Neural crest cell (in vitro differentiated cells): ENCODE measurements at regions not wholly inside any gene's neighbourhood (a gene's known extent, or its start where the extent isn't known, plus 50 kb on each side); places are given as distances from the start of the nearest gene placed in this dataset.

ENCODE experiments used
- DNase-seq: peaks from one replicate; pipeline ENCODE4 v3.0.0; 2021; ENCODE audit warnings: low read depth, mixed read lengths, low spot score
- H3K27ac Mint-ChIP-seq: one replicate; pipeline ENCODE4 v1.8.0; 2021; ENCODE audit warnings: mild to moderate bottlenecking, mixed read lengths; ENCODE audit not compliant: unreplicated experiment
- H3K27me3 Mint-ChIP-seq: 2 replicates; pipeline ENCODE4 v1.8.0; 2021; ENCODE audit warnings: low read depth, mild to moderate bottlenecking, mixed read lengths
- H3K36me3 Mint-ChIP-seq: 2 replicates; pipeline ENCODE4 v1.8.0; 2021; ENCODE audit warnings: low read depth, mild to moderate bottlenecking, mixed read lengths
- H3K4me1 Mint-ChIP-seq: 2 replicates; pipeline ENCODE4 v1.8.0; 2021; ENCODE audit warnings: mixed read lengths
- H3K4me3 Mint-ChIP-seq: one replicate; pipeline ENCODE4 v1.8.0; 2021; ENCODE audit warnings: mild to moderate bottlenecking, mixed read lengths
- H3K9me3 Mint-ChIP-seq: 2 replicates; pipeline ENCODE4 v1.8.0; 2021; ENCODE audit warnings: mixed read lengths
- TF ChIP-seq, protein P1 (sequence below): fragments of 200-600 bp; sonication (generic); conservative IDR thresholded peaks from 2 replicates; pipeline ENCODE4 v1.5.0; 2021; ENCODE audit warnings: antibody characterized with exemption, mild to moderate bottlenecking

DNA sequence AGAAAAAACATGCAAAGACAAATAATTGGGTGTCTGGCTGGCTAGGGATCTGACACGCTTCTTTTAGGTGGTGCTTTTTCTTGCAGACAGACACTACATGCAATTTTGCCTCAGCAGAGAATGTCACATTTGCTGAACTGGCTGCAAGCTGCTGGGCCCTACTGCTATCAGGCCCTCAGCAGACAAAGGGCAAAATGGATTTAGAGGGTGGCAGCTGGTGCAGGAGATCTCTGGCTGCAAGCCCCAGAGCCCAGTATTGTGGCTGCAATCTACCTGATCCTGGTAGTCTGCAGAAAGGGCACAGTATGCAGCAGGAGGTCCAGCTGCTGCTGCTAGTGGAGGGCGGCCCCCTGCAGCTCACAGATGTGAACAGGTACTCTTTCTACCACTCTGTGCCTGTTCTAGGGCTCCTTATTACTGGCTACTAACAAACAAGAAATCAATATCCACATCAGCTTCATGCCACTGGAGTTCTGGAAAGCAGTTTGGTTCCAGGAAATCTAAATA is 796.7 kb upstream of the CELF4 start:
- Mint-ChIP-seq H3K36me3 (no peaks in the 10 kb centered on the region), H3K27me3 (no peaks in the 10 kb centered on the region), H3K4me1 (no peaks in the 10 kb centered on the region), H3K9me3 (no peaks in the 10 kb centered on the region), H3K4me3 (no peak overlapping the region), H3K27ac (no peak overlapping the region)
- no peak for DNase-seq
- TF ChIP-seq, protein P1, sequence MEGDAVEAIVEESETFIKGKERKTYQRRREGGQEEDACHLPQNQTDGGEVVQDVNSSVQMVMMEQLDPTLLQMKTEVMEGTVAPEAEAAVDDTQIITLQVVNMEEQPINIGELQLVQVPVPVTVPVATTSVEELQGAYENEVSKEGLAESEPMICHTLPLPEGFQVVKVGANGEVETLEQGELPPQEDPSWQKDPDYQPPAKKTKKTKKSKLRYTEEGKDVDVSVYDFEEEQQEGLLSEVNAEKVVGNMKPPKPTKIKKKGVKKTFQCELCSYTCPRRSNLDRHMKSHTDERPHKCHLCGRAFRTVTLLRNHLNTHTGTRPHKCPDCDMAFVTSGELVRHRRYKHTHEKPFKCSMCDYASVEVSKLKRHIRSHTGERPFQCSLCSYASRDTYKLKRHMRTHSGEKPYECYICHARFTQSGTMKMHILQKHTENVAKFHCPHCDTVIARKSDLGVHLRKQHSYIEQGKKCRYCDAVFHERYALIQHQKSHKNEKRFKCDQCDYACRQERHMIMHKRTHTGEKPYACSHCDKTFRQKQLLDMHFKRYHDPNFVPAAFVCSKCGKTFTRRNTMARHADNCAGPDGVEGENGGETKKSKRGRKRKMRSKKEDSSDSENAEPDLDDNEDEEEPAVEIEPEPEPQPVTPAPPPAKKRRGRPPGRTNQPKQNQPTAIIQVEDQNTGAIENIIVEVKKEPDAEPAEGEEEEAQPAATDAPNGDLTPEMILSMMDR = no peak

DNA sequence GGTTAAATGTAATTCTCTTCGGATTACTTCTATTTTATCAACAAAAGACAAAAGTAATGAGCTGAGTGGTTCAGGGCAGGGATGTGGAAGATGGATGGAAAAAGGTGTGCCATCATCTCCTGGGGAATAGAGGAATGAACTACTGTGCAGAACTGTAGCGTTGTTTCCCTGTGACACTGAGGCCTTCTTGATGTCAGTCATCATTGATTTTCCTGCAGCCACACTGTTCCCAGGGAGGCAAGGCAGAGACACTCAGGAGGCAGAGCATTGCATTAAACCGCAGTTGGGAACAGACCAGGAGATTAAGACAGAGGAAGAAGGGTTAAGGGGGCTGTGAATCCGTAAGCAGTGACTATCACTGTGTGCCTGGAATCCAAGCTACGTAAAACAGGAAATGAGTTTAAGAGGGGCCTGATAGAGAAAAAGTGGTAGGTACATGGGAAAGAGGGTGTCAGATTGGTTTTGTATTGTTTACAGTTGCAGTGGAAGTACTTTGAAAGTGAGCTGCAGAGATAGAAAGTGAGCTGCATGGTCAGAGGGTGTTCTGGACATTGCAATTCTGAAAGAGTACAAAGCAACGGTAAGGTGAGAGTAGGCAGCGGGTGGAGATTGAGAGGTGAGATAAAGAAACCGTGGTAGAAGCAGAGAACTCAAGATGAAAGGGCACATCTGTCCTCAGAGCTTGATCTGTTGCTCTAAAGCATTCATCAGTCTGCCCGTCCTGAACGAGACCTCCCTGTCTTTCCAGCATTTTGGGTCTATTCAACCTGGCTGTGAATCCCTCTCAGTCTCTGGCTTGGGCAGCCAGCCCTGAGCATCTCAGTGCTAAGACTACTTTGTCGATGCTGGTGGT is 793.4 kb upstream of the CELF4 start:
- Mint-ChIP-seq H3K9me3 (no peaks in the 10 kb centered on the region), H3K4me1 (no peaks in the 10 kb centered on the region), H3K27me3 (no peaks in the 10 kb centered on the region), H3K36me3 (no peaks in the 10 kb centered on the region), H3K4me3 (no peak overlapping the region), H3K27ac (no peak overlapping the region)
- no peak for DNase-seq
- TF ChIP-seq, protein P1 = no peak

DNA sequence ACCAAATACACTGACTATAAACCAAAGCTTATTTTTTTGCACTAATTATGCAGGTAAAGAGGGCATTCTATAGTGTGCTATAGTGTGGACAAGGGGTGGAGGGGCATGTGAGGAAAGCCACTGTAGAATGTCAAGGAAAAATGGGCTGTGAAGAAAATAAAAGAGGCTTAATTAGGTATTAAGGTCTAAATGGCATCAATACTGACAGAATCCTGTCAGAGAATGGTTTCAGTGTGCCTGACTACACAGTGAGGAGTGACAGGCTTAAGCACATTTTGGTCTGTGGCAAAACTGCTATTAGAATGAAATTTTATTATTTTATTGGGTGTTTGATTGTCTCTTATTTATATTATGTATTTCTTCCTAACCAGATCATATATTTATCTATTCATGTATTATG is 787.6 kb upstream of the CELF4 start:
- Mint-ChIP-seq H3K9me3 (no peaks in the 10 kb centered on the region), H3K4me3 (no peak overlapping the region), H3K36me3 (no peaks in the 10 kb centered on the region), H3K27me3 (no peaks in the 10 kb centered on the region), H3K4me1 (no peaks in the 10 kb centered on the region), H3K27ac (no peak overlapping the region)
- TF ChIP-seq, protein P1 = no peak
- no peak for DNase-seq

- Mint-ChIP-seq H3K4me1 (no peaks in the 10 kb centered on the region), H3K27me3 (no peaks in the 10 kb centered on the region), H3K4me3 (no peak overlapping the region), H3K9me3 (peaks cover 5% of the 10 kb centered on the region), H3K27ac (no peak overlapping the region), H3K36me3 (no peaks in the 10 kb centered on the region)
- TF ChIP-seq, protein P1 = no peak
- DNase-seq = no peak
Measured at GRCh38 chr18:38350141-38350540, 784.5 kb upstream of the CELF4 start.

DNA sequence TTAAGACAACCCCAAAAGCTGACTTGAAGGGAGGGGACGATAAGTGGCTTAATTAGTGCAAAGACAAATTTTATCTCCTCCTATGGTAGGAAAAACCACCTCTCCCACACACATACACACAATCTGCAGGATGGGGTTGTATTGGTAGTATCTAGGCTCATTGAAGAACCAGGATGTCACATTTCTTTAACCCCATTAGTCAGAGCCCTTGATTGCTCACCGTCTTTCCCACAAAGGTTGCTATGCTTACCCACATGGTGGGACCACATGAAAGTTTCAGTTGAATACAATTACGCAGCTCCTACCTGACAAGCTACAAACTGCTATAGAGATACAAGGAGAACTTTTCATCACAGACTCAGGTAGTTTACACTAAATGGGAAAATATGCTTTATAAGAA is 765.0 kb upstream of the CELF4 start:
- peaks cover 8% of the 10 kb centered on the region for H3K9me3 Mint-ChIP-seq
- no peaks in the 10 kb centered on the region for H3K27me3 Mint-ChIP-seq
- H3K36me3 Mint-ChIP-seq = no peaks in the 10 kb centered on the region
- H3K27ac Mint-ChIP-seq = no peak overlapping the region
- TF ChIP-seq, protein P1 = no peak
- no peak overlapping the region for H3K4me3 Mint-ChIP-seq
- H3K4me1 Mint-ChIP-seq = no peaks in the 10 kb centered on the region
- no peak for DNase-seq
